Neuronal stem cell (in vitro differentiated cells): ENCODE measurements at regions not wholly inside any gene's neighbourhood (a gene's known extent, or its start where the extent isn't known, plus 50 kb on each side); places are given as distances from the start of the nearest gene placed in this dataset.

ENCODE experiments used
- DNase-seq: peaks from one replicate; pipeline ENCODE4 v3.0.0-alpha.2; 2013; ENCODE audit warnings: low spot score
- H2AFZ ChIP-seq: one replicate; pipeline ENCODE4 v1.6.1; 2013; ENCODE audit warnings: mild to moderate bottlenecking, low read length, inconsistent platforms
- H2AK5ac ChIP-seq: 2 replicates; pipeline ENCODE4 v1.6.1; 2013; ENCODE audit warnings: low read depth, mild to moderate bottlenecking, inconsistent platforms, low read length, moderate library complexity, mixed read lengths
- H2BK120ac ChIP-seq: 2 replicates; pipeline ENCODE4 v1.6.1; 2013; ENCODE audit warnings: low read depth, mild to moderate bottlenecking, inconsistent platforms, low read length, moderate library complexity, mixed read lengths
- H2BK12ac ChIP-seq: one replicate; pipeline ENCODE4 v1.6.1; 2013; ENCODE audit warnings: low read length, inconsistent platforms
- H2BK15ac ChIP-seq: 2 replicates; pipeline ENCODE4 v1.6.1; 2013; ENCODE audit warnings: mild to moderate bottlenecking, low read length, inconsistent platforms, mixed read lengths
- H2BK5ac ChIP-seq: one replicate; pipeline ENCODE4 v1.6.1; 2013; ENCODE audit warnings: inconsistent platforms, mild to moderate bottlenecking, low read length, moderate library complexity
- H3K14ac ChIP-seq: one replicate; pipeline ENCODE4 v1.6.1; 2013; ENCODE audit warnings: low read length, inconsistent platforms
- H3K18ac ChIP-seq: 2 replicates; pipeline ENCODE4 v1.6.1; 2013; ENCODE audit warnings: low read length, inconsistent platforms
- H3K23ac ChIP-seq: 2 replicates; pipeline ENCODE4 v1.6.1; 2013; ENCODE audit warnings: low read depth, mild to moderate bottlenecking, mixed read lengths, low read length, inconsistent platforms; ENCODE audit not compliant: poor library complexity
- H3K27ac ChIP-seq: replicated peaks from 3 replicates; pipeline ENCODE4 v1.5.1; 2013; ENCODE audit warnings: low read length, inconsistent platforms
- H3K27me3 ChIP-seq, 3 experiments: 2 replicates each; pipeline ENCODE4 v1.6.1; 2013; ENCODE audit warnings: low read length in 3 of 3, mild to moderate bottlenecking in 2 of 3, inconsistent platforms in 1 of 3, low read depth in 1 of 3, mixed read lengths in 1 of 3, moderate library complexity in 1 of 3; ENCODE audit not compliant: control insufficient read depth in 3 of 3, insufficient read depth in 3 of 3
- H3K36me3 ChIP-seq, 2 donors: replicated peaks in 1 of 2; 2 replicates each; pipeline ENCODE4 v1.6.1; 2013; ENCODE audit warnings: low read length in 2 of 2; ENCODE audit not compliant: control insufficient read depth in 2 of 2, insufficient read depth in 2 of 2
- H3K4ac ChIP-seq: 2 replicates; pipeline ENCODE4 v1.6.1; 2013; ENCODE audit warnings: inconsistent platforms, mild to moderate bottlenecking, low read length, moderate library complexity
- H3K4me1 ChIP-seq, 2 donors: 1 replicate in 1 of 2; 2 replicates in 1 of 2; pipeline ENCODE4 v1.6.1; 2013; ENCODE audit warnings: low read length in 2 of 2, low read depth in 1 of 2; ENCODE audit not compliant: control insufficient read depth in 2 of 2, insufficient read depth in 1 of 2
- H3K4me2 ChIP-seq: one replicate; pipeline ENCODE4 v1.6.1; 2013; ENCODE audit warnings: mild to moderate bottlenecking, low read length, inconsistent platforms; ENCODE audit not compliant: insufficient read depth, poor library complexity, severe bottlenecking
- H3K4me3 ChIP-seq, 2 donors: 2 replicates each; pipeline ENCODE4 v1.5.1; 2013; ENCODE audit warnings: low read length in 2 of 2, mild to moderate bottlenecking in 2 of 2, inconsistent platforms in 1 of 2, moderate library complexity in 1 of 2
- H3K79me1 ChIP-seq: one replicate; pipeline ENCODE4 v1.6.1; 2013; ENCODE audit warnings: low read depth, mild to moderate bottlenecking, inconsistent platforms, low read length, moderate library complexity
- H3K9ac ChIP-seq: one replicate; pipeline ENCODE4 v1.6.1; 2013; ENCODE audit warnings: mild to moderate bottlenecking, low read depth, low read length, inconsistent platforms; ENCODE audit not compliant: poor library complexity
- H3K9me3 ChIP-seq, 2 donors: replicated peaks in 1 of 2; 2 replicates each; pipeline versions ENCODE3 to v1.6.1; 2013; ENCODE audit warnings: low read length in 2 of 2, mild to moderate bottlenecking in 2 of 2, inconsistent platforms in 1 of 2, low read depth in 1 of 2, mixed read lengths in 1 of 2, moderate library complexity in 1 of 2; ENCODE audit not compliant: control insufficient read depth in 2 of 2, insufficient read depth in 1 of 2
- H4K8ac ChIP-seq: one replicate; pipeline ENCODE4 v1.6.1; 2013; ENCODE audit warnings: low read depth, mild to moderate bottlenecking, inconsistent platforms, low read length, moderate library complexity
- H4K91ac ChIP-seq: one replicate; pipeline ENCODE4 v1.6.1; 2013; ENCODE audit warnings: low read length, low read depth, mild to moderate bottlenecking, inconsistent platforms; ENCODE audit not compliant: poor library complexity
- WGBS, 2 donors: extraction: QIAGEN DNeasy Blood & Tissue Kit; methylation state at CpG; one replicate each; pipeline ENCODE4 v1.1.7; 2013; ENCODE audit warnings: missing lambda C conversion rate in 2 of 2, mixed read lengths in 1 of 2; ENCODE audit not compliant: insufficient read length in 2 of 2, insufficient replicate concordance in 1 of 2; ENCODE audit errors: extremely low coverage in 2 of 2; 5-methylcytosine and 5-hydroxymethylcytosine counted together

- Histone ChIP-seq H3K36me3 (no peaks in the 10 kb centered on the region), H3K4me2 (no peak overlapping the region), H3K14ac (no peak overlapping the region), H4K8ac (no peak overlapping the region), H3K79me1 (no peaks in the 10 kb centered on the region), H3K4me1 (no peaks in the 10 kb centered on the region), H2AK5ac (no peak overlapping the region), H3K9ac (no peak overlapping the region), H2BK15ac (no peak overlapping the region), H3K23ac (no peak overlapping the region), H3K27me3 (no peaks in the 10 kb centered on the region), H3K9me3 (no peaks in the 10 kb centered on the region), H3K27ac (no peak overlapping the region), H2AFZ (no peak overlapping the region), H2BK5ac (no peak overlapping the region), H3K4me3 (no peak overlapping the region), H2BK120ac (no peak overlapping the region), H3K18ac (no peak overlapping the region), H2BK12ac (no peak overlapping the region), H4K91ac (no peak overlapping the region), H3K4ac (no peak overlapping the region)
- WGBS, 2 donors: no CpG with 5 or more reads among the region's 7 CpGs
- no peak for DNase-seq
Measured at GRCh38 chr5:159560088-159560487, 229.8 kb upstream of the IL12B start.

DNA sequence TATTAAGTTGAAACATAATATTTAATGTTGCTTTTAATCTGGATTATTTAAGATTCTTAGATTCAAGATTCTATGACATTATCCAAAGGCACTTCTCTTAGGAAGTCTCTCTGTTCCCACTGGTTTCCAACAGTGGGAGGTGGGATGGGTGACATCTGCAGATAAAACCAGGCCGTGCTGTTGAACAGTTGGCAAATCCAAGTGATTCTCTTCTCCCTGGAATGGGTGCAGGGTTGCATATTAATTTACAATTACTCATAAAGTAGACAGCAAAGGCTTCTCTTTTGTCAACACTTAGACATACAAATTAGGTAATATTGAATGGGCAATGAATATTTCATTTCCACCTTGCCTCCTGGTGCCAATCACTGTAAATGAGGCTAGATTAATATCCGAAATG, 233.7 kb upstream of the IL12B start:
- H4K91ac ChIP-seq: no peak overlapping the region
- H2BK12ac ChIP-seq: no peak overlapping the region
- no peak for DNase-seq
- no peaks in the 10 kb centered on the region for H3K27me3 ChIP-seq
- no peak overlapping the region for H3K9ac ChIP-seq
- H3K18ac ChIP-seq: no peak overlapping the region
- H3K79me1 ChIP-seq: no peaks in the 10 kb centered on the region
- H2BK5ac ChIP-seq: no peak overlapping the region
- no peak overlapping the region for H3K23ac ChIP-seq
- no peaks in the 10 kb centered on the region for H3K4me1 ChIP-seq
- H3K14ac ChIP-seq: no peak overlapping the region
- H3K4me3 ChIP-seq: no peak overlapping the region
- H3K9me3 ChIP-seq: no peaks in the 10 kb centered on the region
- H2AK5ac ChIP-seq: no peak overlapping the region
- H2BK15ac ChIP-seq: no peak overlapping the region
- WGBS, 2 donors: no CpG with 5 or more reads among the region's 2 CpGs
- H3K4ac ChIP-seq: no peak overlapping the region
- H3K27ac ChIP-seq: no peak overlapping the region
- H3K36me3 ChIP-seq: no peaks in the 10 kb centered on the region
- H2AFZ ChIP-seq: no peak overlapping the region
- no peak overlapping the region for H2BK120ac ChIP-seq
- no peak overlapping the region for H3K4me2 ChIP-seq
- H4K8ac ChIP-seq: no peak overlapping the region

GRCh38 chr5:159566832-159567231, 236.5 kb upstream of the IL12B start:
- DNase-seq: no peak
- Histone ChIP-seq H3K18ac (no peak overlapping the region), H3K4me1 (no peaks in the 10 kb centered on the region), H3K27ac (no peak overlapping the region), H3K14ac (no peak overlapping the region), H3K79me1 (no peaks in the 10 kb centered on the region), H2BK12ac (no peak overlapping the region), H2BK15ac (no peak overlapping the region), H3K27me3 (no peaks in the 10 kb centered on the region), H3K4me3 (no peak overlapping the region), H3K9me3 (no peaks in the 10 kb centered on the region), H4K91ac (no peak overlapping the region), H4K8ac (no peak overlapping the region), H3K4me2 (no peak overlapping the region), H2AFZ (no peak overlapping the region), H2AK5ac (no peak overlapping the region), H3K23ac (no peak overlapping the region), H3K4ac (no peak overlapping the region), H2BK120ac (no peak overlapping the region), H3K36me3 (no peaks in the 10 kb centered on the region), H2BK5ac (no peak overlapping the region), H3K9ac (no peak overlapping the region)
- whole genome bisulfite sequencing, 2 donors: no CpG with 5 or more reads among the region's 2 CpGs

- no peak for DNase-seq
- no peak overlapping the region for H4K8ac ChIP-seq
- no peak overlapping the region for H2AK5ac ChIP-seq
- H3K4me2 ChIP-seq: no peak overlapping the region
- no peak overlapping the region for H2BK5ac ChIP-seq
- no peak overlapping the region for H2BK15ac ChIP-seq
- H3K9me3 ChIP-seq: no peaks in the 10 kb centered on the region
- no peak overlapping the region for H2BK12ac ChIP-seq
- H3K14ac ChIP-seq: no peak overlapping the region
- no peaks in the 10 kb centered on the region for H3K27me3 ChIP-seq
- H3K79me1 ChIP-seq: no peaks in the 10 kb centered on the region
- H3K23ac ChIP-seq: no peak overlapping the region
- no peaks in the 10 kb centered on the region for H3K36me3 ChIP-seq
- H2AFZ ChIP-seq: no peak overlapping the region
- H3K27ac ChIP-seq: no peak overlapping the region
- no peak overlapping the region for H3K18ac ChIP-seq
- no peak overlapping the region for H2BK120ac ChIP-seq
- H4K91ac ChIP-seq: no peak overlapping the region
- H3K4me1 ChIP-seq: peaks cover 0 to 2% of the 10 kb centered on the region in 2 donors
- no CpG with 5 or more reads among the region's 1 CpG for WGBS, 2 donors
- H3K4ac ChIP-seq: no peak overlapping the region
- no peak overlapping the region for H3K9ac ChIP-seq
- no peak overlapping the region for H3K4me3 ChIP-seq
Measured at GRCh38 chr5:159567461-159567860, 237.2 kb upstream of the IL12B start.
